Pancreas (tissue), 10 donors: ENCODE measurements at regions not wholly inside any gene's neighbourhood (a gene's known extent, or its start where the extent isn't known, plus 50 kb on each side); places are given as distances from the start of the nearest gene placed in this dataset.

ENCODE experiments used
- ATAC-seq, 4 donors: fragments of 200-7000 bp; cut with Tn5 transposase; one replicate each; pipeline versions ENCODE4 v1.8.0 to v1.9.1; 2020; ENCODE audit warnings: mild to moderate bottlenecking in 4 of 4, moderate library complexity in 4 of 4
- DNase-seq, 6 donors: peaks; one replicate each; pipeline ENCODE4 v3.0.0-alpha.2; 2020
- FAIRE-seq: peaks from 2 replicates; lab custom pipeline; 2012; peaks lifted over from hg19 to GRCh38; lab: Jason Lieb, UNC
- H3K27ac ChIP-seq, 4 donors: fragments of 200-600 bp; sonication (generic); 1 replicate in 3 of 4; 2 replicates in 1 of 4; pipeline versions ENCODE4 v1.5.0 to v1.8.0; 2020
- H3K27me3 ChIP-seq, 4 donors: fragments of 200-600 bp; one replicate each; pipeline ENCODE4 v1.8.0; 2021
- H3K36me3 ChIP-seq, 3 donors: fragments of 200-600 bp; sonication (generic) in 1 of 3; one replicate each; pipeline versions ENCODE4 v1.5.0 to v1.8.0; 2020 to 2021
- H3K4me1 ChIP-seq, 3 donors: fragments of 200-600 bp; one replicate each; pipeline ENCODE4 v1.8.0; 2021
- H3K4me3 ChIP-seq, 4 donors: fragments of 200-600 bp; sonication (generic) in 2 of 4; one replicate each; pipeline versions ENCODE4 v1.5.0 to v1.8.0; 2020 to 2021
- H3K9me3 ChIP-seq, 4 donors: fragments of 200-600 bp; one replicate each; pipeline ENCODE4 v1.8.0; 2021
- WGBS, 2 donors: extraction: QIAGEN DNeasy Blood & Tissue Kit; methylation state at CpG; one replicate each; pipeline ENCODE4 v1.1.7; 2013; 5-methylcytosine and 5-hydroxymethylcytosine counted together
- intact Hi-C, 3 donors: fragments of 100-400 bp; cut with DNase I; formaldehyde crosslinking; loops; one replicate each; pipeline versions ENCODE4 v1.11.1 to v1.14.2; 2022
- TF ChIP-seq, protein P1 (sequence below), 4 donors: fragments of 200-600 bp; sonication (generic) in 3 of 4; IDR thresholded peaks; one replicate each; pipeline versions ENCODE4 v1.5.0 to v1.8.0; 2021; ENCODE audit warnings: antibody characterized with exemption in 4 of 4
- donor health status: healthy with polysubstance abuse.
- donor health status: DM: no; HTN: no; CAD: no; lungs with moderate emphysema.
- donor health status: DM: no; HTN: no; CAD: no.
- donor health status: control.
- donor health status: control.
- donor health status: Bipolar disorder and iron deficiency.
- donor health status: DM: yes; HTN: yes; CAD: no.
- donor health status: DM: no; HTN: no; CAD: no.
- donor health status: DM: no; HTN: no; CAD: no.
- donor health status: DM: yes; HTN: yes; CAD: no.

DNA sequence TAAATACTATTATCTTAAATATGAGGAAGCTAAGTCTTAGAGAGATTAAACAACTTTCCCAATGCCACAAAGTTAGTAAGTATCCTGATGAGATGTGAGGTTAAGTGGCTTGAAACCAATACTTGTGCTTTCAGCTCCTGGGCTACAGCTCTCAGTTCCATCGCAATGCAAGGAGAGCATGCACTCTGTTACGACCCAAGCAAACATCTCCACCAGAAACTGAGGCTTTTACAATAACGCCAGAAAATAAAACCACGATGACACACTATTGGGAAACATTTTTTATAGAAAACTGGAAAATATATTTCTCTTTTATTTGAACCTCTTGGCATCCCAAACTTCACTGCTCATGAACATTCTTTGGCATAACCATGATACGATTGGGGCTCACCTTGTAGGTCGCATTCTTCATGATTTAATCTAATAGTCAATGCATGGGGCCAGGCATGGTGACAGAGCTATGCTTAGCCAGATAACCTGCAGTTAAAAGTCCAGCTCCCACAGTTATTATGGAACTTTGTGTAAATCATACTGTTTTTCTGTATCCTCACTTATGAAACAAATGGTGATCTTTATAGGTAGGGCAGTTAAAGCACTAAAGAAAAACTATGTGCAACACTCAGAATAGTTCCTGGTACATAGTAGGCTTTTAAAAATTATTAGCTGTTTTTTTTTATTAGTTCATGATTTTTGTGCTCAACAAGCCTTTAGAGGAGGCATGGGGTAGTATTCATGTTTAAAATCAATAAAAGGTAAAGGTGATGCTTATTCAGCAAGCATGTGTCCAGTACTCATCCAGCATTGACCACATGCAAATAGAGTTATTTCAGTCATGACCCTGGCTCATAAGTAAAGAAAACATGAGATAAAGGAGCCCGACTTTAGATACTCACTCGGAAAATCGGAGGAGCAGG, 238.3 kb upstream of the TRIB2 start:
- Histone ChIP-seq H3K27ac (no peak overlapping the region), H3K9me3 (no peaks in the 10 kb centered on the region), H3K27me3 (no peaks in the 10 kb centered on the region), H3K4me1 (no peaks in the 10 kb centered on the region), H3K4me3 (no peak overlapping the region), H3K36me3 (no peaks in the 10 kb centered on the region)
- FAIRE-seq (no peak), ATAC-seq (peak in 1 of 4 donors; percentile 38), DNase-seq (no peak)
- TF ChIP-seq, protein P1, sequence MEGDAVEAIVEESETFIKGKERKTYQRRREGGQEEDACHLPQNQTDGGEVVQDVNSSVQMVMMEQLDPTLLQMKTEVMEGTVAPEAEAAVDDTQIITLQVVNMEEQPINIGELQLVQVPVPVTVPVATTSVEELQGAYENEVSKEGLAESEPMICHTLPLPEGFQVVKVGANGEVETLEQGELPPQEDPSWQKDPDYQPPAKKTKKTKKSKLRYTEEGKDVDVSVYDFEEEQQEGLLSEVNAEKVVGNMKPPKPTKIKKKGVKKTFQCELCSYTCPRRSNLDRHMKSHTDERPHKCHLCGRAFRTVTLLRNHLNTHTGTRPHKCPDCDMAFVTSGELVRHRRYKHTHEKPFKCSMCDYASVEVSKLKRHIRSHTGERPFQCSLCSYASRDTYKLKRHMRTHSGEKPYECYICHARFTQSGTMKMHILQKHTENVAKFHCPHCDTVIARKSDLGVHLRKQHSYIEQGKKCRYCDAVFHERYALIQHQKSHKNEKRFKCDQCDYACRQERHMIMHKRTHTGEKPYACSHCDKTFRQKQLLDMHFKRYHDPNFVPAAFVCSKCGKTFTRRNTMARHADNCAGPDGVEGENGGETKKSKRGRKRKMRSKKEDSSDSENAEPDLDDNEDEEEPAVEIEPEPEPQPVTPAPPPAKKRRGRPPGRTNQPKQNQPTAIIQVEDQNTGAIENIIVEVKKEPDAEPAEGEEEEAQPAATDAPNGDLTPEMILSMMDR (IDR thresholded peaks at IDR 0.05) = no peak
- WGBS, 2 donors = 66 to 69% methylated on average over 9 of the region's 9 CpGs
- intact Hi-C loops = no loop called here

DNA sequence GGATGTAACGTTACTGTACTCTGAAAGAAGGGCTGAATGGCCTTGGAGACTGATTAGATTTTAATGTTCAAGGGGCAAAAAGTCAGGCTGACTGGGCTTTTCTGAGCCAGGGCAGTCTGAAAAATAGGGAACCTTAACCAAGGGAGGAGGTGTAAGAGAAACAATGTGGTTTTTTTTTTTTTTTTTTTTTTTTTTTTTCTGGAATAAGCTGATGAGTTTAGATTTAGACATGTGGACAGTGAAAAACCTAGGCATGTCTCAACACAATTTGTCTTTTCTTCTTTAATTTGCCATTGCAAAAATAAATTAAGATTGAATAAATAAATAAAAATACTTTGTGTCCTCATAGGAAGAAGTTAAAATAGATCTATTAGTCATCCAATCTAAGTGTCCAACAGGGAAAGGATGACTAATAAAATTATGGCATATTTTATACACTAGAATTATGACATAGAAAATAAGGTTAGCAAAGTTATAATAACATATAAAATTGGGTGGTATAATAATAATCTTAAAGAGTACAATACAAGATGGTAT, 237.6 kb upstream of the TRIB2 start:
- TF ChIP-seq, protein P1 (IDR thresholded peaks at IDR 0.05) = no peak
- no peaks in the 10 kb centered on the region for H3K4me1 ChIP-seq
- DNase-seq = no peak
- H3K36me3 ChIP-seq = no peaks in the 10 kb centered on the region
- H3K27ac ChIP-seq = no peak overlapping the region
- intact Hi-C loops = no loop called here
- no peak overlapping the region for H3K4me3 ChIP-seq
- no peaks in the 10 kb centered on the region for H3K9me3 ChIP-seq
- 22 to 37% methylated on average over 1 of the region's 1 CpG for WGBS, 2 donors
- no peaks in the 10 kb centered on the region for H3K27me3 ChIP-seq
- no peak for ATAC-seq
- FAIRE-seq = no peak

DNA sequence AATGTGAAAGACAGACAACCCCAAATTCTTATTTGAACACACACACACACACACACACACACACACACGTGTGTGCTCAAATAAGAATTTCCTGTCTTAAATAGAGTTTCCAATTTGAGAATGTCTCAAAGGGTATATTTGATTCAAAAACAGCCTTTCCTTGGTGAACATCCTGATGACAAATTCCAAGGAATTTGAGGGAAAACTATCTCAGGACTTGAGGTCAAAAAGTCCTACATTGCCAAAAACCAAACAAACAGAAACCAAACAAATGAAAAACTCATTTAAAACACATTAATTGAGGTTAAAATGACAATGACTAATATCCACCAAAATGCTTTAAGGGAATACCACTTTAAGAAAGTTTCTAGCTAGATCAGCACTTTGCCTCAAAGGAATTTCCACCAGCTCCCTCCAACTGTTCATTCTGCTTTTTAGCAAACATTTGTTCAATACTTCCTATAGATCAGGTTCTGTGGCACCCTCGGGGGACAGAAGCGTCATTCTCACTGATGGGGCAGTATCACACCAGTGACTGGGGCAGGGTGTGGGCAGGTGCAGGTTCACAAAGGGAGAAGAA, 232.1 kb upstream of the TRIB2 start:
- FAIRE-seq = no peak
- H3K9me3 ChIP-seq = no peaks in the 10 kb centered on the region
- TF ChIP-seq, protein P1 (IDR thresholded peaks at IDR 0.05) = no peak
- peaks cover 0 to 3% (median 0%) of the 10 kb centered on the region in 3 donors for H3K4me1 ChIP-seq
- H3K27ac ChIP-seq = no peak overlapping the region
- no peak overlapping the region for H3K4me3 ChIP-seq
- no peak for ATAC-seq
- no peaks in the 10 kb centered on the region for H3K36me3 ChIP-seq
- 69 to 71% methylated on average over 3 of the region's 3 CpGs for WGBS, 2 donors
- intact Hi-C loops = no loop called here
- DNase-seq = no peak
- H3K27me3 ChIP-seq = no peaks in the 10 kb centered on the region

DNA sequence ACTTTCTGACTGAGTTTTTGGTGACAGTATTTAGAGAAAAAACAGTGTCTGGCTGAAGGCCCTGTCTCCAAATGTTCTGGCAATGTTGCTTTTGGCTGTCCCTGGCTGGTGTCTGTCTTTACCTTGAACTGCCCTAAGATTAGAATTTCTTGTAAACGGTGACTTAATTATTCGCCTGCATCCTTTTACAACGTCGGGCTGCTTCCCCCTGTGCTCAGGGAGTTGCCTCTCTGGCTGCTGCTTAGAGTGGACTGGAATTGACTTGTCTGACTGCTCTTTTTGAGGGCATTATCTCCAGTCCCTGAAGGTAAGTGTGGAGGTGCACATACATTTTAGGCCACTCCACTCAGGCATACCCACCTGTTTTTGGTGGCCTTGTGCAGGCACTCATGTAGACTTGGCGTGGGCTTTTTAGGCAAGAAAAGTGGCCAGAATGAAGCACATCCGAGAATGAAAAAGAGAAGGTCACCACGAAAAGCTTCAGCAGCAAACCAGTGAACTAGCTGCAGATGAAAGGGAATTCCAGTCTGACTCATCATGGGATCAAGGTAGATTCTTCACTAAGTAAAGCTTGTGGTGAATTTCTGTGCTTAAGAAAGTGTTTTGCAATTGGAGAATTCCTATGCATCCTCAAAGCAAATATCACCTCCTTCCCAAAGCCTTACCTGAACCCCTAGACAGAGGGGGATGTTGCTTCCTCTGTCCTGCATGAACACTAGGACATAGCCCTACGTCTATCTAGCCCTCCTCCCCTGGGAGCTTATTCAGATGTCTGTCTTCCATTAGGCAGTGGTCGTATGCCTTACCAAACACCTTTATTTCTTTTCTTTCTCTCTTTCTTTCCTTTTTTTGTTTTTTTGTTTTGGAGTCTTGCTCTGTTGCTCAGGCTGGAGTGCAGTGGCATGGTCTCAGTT, 230.3 kb upstream of the TRIB2 start:
- H3K36me3 ChIP-seq = no peaks in the 10 kb centered on the region
- no peak overlapping the region for H3K4me3 ChIP-seq
- H3K9me3 ChIP-seq = no peaks in the 10 kb centered on the region
- TF ChIP-seq, protein P1 (IDR thresholded peaks at IDR 0.05) = no peak
- no peak overlapping the region for H3K27ac ChIP-seq
- H3K4me1 ChIP-seq = peaks cover 0 to 3% (median 0%) of the 10 kb centered on the region in 3 donors
- 60 to 67% methylated on average over 9 of the region's 9 CpGs for WGBS, 2 donors
- ATAC-seq = peak in 2 of 4 donors; percentile 56 to 81
- H3K27me3 ChIP-seq = no peaks in the 10 kb centered on the region
- FAIRE-seq = no peak
- no peak for DNase-seq
- intact Hi-C loops = no loop called here
